ENCODE measurements at regions not wholly inside any gene's neighbourhood (a gene's known extent, or its start where the extent isn't known, plus 50 kb on each side); places are given as distances from the start of the nearest gene placed in this dataset.

GRCh38 chr13:59531571-59532091 is 632.1 kb downstream of the DIAPH3 start (continued):
- TF ChIP-seq CTCF (IDR thresholded peaks at IDR 0.05), result no peak

- Histone ChIP-seq H3F3A (replicated peaks; ENCODE audit: insufficient read depth) (peaks cover 10% of the 10 kb centered on the region), H3K4me1 (ENCODE audit: control insufficient read depth in 1 of 2, insufficient read depth in 2 of 2, low read depth in 1 of 2, low read length in 1 of 2) (peaks cover 25 to 44% of the 10 kb centered on the region in 2 experiments; a peak in 3 of 4 replicates), H3K27ac (ENCODE audit: low read depth in 2 of 2, low read length in 1 of 2) (peak overlapping the region; percentile 65 to 69), H3K79me2 (ENCODE audit: insufficient read depth) (no peaks in the 10 kb centered on the region), H3K4me3 (ENCODE audit: low read depth in 2 of 2, low read length in 1 of 2) (no peak overlapping the region), H3K9me2 (no peaks in the 10 kb centered on the region), H3K9ac (no peak overlapping the region), H3K27me3 (ENCODE audit: insufficient read depth) (no peaks in the 10 kb centered on the region), H3K4me2 (peak overlapping the region; percentile 42; the same call in 1 of the 2 replicates), H3K36me3 (replicated peaks in 1 of 2; ENCODE audit: control insufficient read depth in 1 of 2, insufficient read depth in 2 of 2, low read length in 1 of 2) (no peaks in the 10 kb centered on the region), H3K9me3 (no peaks in the 10 kb centered on the region), H4K20me1 (ENCODE audit: insufficient read depth) (no peaks in the 10 kb centered on the region), H2AFZ (ENCODE audit: low read depth) (0 out of 2 replicates have a peak overlapping the region, but pooled peaks have one; percentile 86)
- ChIA-PET POLR2A (no interaction called here), CTCF (no interaction called here)
- no peak for DNase-seq
- 67% methylated on average over 2 of the region's 2 CpGs for whole genome bisulfite sequencing (ENCODE audit: low lambda C conversion rate)
- TF ChIP-seq GABPA (IDR thresholded peaks at IDR 0.05; ENCODE audit: low read depth) (no peak), NFIC (IDR thresholded peaks at IDR 0.05; ENCODE audit: borderline replicate concordance) (no peak), JUND (IDR thresholded peaks at IDR 0.05) (peak; percentile 24; the same call in 1 of the 2 replicates), FOSL2 (IDR thresholded peaks at IDR 0.05; ENCODE audit: borderline replicate concordance, low read depth) (peak; percentile 41; the same call in 1 of the 2 replicates)
Observed at GRCh38 chr13:59532405-59532804, 631.3 kb downstream of the DIAPH3 start.

GRCh38 chr13:59533561-59534555 is 629.9 kb downstream of the DIAPH3 start:
- Histone ChIP-seq H3K36me3 (replicated peaks in 1 of 2; ENCODE audit: control insufficient read depth in 1 of 2, insufficient read depth in 2 of 2, low read length in 1 of 2) (no peaks in the 10 kb centered on the region), H2AFZ (ENCODE audit: low read depth) (peak overlapping the region; percentile 3; the same call in 1 of the 2 replicates), H3K9ac (no peak overlapping the region), H3K27me3 (ENCODE audit: insufficient read depth) (no peaks in the 10 kb centered on the region), H3K79me2 (ENCODE audit: insufficient read depth) (no peaks in the 10 kb centered on the region), H3K4me1 (ENCODE audit: control insufficient read depth in 1 of 2, insufficient read depth in 2 of 2, low read depth in 1 of 2, low read length in 1 of 2) (peaks cover 25 to 40% of the 10 kb centered on the region in 2 experiments; a peak in 3 of 4 replicates), H3K4me3 (ENCODE audit: low read depth in 2 of 2, low read length in 1 of 2) (no peak overlapping the region), H3K27ac (ENCODE audit: low read depth in 2 of 2, low read length in 1 of 2) (peak overlapping the region in 1 of 2 experiments; percentile 23; a peak in 2 of 4 replicates), H3F3A (replicated peaks; ENCODE audit: insufficient read depth) (peaks cover 10% of the 10 kb centered on the region), H3K4me2 (peak overlapping the region; percentile 29; the same call in 1 of the 2 replicates), H4K20me1 (ENCODE audit: insufficient read depth) (no peaks in the 10 kb centered on the region), H3K9me2 (no peaks in the 10 kb centered on the region), H3K9me3 (no peaks in the 10 kb centered on the region)
- DNase-seq, result no peak
- POLR2A ChIA-PET, result no interaction called here
- TF ChIP-seq CTCF (IDR thresholded peaks at IDR 0.05) (no peak), EP300 (IDR thresholded peaks at IDR 0.05; ENCODE audit: borderline replicate concordance in 1 of 2, low read depth in 1 of 2, low read length in 1 of 2) (0 out of 4 replicates have a peak, but pooled peaks of 1 of the 2 experiments have one; percentile 13), TCF12 (IDR thresholded peaks at IDR 0.05) (peak; percentile 21; the same call in 1 of the 2 replicates), FOXJ3 (CRISPR knock-in tag; IDR thresholded peaks at IDR 0.05) (no peak), MAX (IDR thresholded peaks at IDR 0.05; ENCODE audit: low read depth) (no peak), RFX5 (IDR thresholded peaks at IDR 0.05; ENCODE audit: low read length) (no peak), MEF2A (IDR thresholded peaks at IDR 0.05; ENCODE audit: borderline replicate concordance, low read depth) (0 out of 2 replicates have a peak, but pooled peaks have one; percentile 6)
- 75% methylated on average over 3 of the region's 3 CpGs for WGBS (ENCODE audit: low lambda C conversion rate)
- CTCF ChIA-PET, result interaction anchor here (1.0 to 1.5 kb wide), 3 partner anchors 13 to 144 kb away, joined by 3 to 4 read pairs (median 3); no protein-coding TSS in a partner anchor
